DMS114 treated with DMSO at 0.1 percent for 48 hours (cell line): ENCODE measurements at regions not wholly inside any gene's neighbourhood (a gene's known extent, or its start where the extent isn't known, plus 50 kb on each side); places are given as distances from the start of the nearest gene placed in this dataset.

Experiments
- DNase-seq: peaks from one replicate; lab custom pipeline; 2025; ENCODE audit not compliant: unreplicated experiment; lab: John Stamatoyannopoulos, UW

- no peak for DNase-seq
Observed at GRCh38 chr15:62785881-62786828, 256.4 kb upstream of the TPM1 start.

GRCh38 chr15:62787401-62787800, 255.1 kb upstream of the TPM1 start:
- no peak for DNase-seq

- no peak for DNase-seq
Observed at GRCh38 chr15:62788224-62788623, 254.3 kb upstream of the TPM1 start.

GRCh38 chr15:62790546-62790945, 252.0 kb upstream of the TPM1 start:
- no peak for DNase-seq

GRCh38 chr15:62791694-62792093, 250.9 kb upstream of the TPM1 start:
- DNase-seq, result no peak

- no peak for DNase-seq
Observed at GRCh38 chr15:62792986-62793751, 249.4 kb upstream of the TPM1 start.

GRCh38 chr15:62793752-62794144, 248.8 kb upstream of the TPM1 start:
- DNase-seq, result no peak

GRCh38 chr15:62795171-62795570, 247.4 kb upstream of the TPM1 start:
- DNase-seq, result no peak

GRCh38 chr15:62795700-62796695, 246.5 kb upstream of the TPM1 start:
- DNase-seq, result no peak

GRCh38 chr15:62797171-62797570, 245.4 kb upstream of the TPM1 start:
- no peak for DNase-seq

- DNase-seq, result no peak
Observed at GRCh38 chr15:62798536-62798935, 244.0 kb upstream of the TPM1 start.

- DNase-seq, result no peak
Observed at GRCh38 chr15:62799037-62799436, 243.5 kb upstream of the TPM1 start.

- DNase-seq, result no peak
Observed at GRCh38 chr15:62799919-62800318, 242.6 kb upstream of the TPM1 start.

- no peak for DNase-seq
Observed at GRCh38 chr15:62802612-62803011, 239.9 kb upstream of the TPM1 start.

- DNase-seq, result no peak
Observed at GRCh38 chr15:62803856-62804400, 238.6 kb upstream of the TPM1 start.

- DNase-seq, result no peak
Observed at GRCh38 chr15:62805502-62805901, 237.0 kb upstream of the TPM1 start.

GRCh38 chr15:62807539-62808130, 234.9 kb upstream of the TPM1 start:
- DNase-seq, result no peak

- DNase-seq, result no peak
Observed at GRCh38 chr15:62809115-62809967, 233.2 kb upstream of the TPM1 start.

GRCh38 chr15:62809968-62810260, 232.6 kb upstream of the TPM1 start:
- no peak for DNase-seq

GRCh38 chr15:62812515-62812835, 230.1 kb upstream of the TPM1 start:
- no peak for DNase-seq
